ENCODE measurements at regions not wholly inside any gene's neighbourhood (a gene's known extent, or its start where the extent isn't known, plus 50 kb on each side); places are given as distances from the start of the nearest gene placed in this dataset.

- DNase-seq: no peak
- Mint-ChIP-seq H3K27ac (no peak overlapping the region), H3K4me3 (no peak overlapping the region), H3K9me3 (peaks cover 12% of the 10 kb centered on the region), H3K36me3 (ENCODE audit: low read depth) (peaks cover 4% of the 10 kb centered on the region), H3K27me3 (ENCODE audit: low read depth, poor library complexity) (no peaks in the 10 kb centered on the region), H3K4me1 (peaks cover 64% of the 10 kb centered on the region)
- TF ChIP-seq CTCF (IDR thresholded peaks at IDR 0.05): no peak
These were observed 60.2 kb downstream of the CALML3 start for GRCh38 chr10:5584895-5585516.

- Mint-ChIP-seq H3K4me3 (no peak overlapping the region), H3K27me3 (ENCODE audit: low read depth, poor library complexity) (no peaks in the 10 kb centered on the region), H3K27ac (no peak overlapping the region), H3K4me1 (peaks cover 71% of the 10 kb centered on the region), H3K36me3 (ENCODE audit: low read depth) (peaks cover under 1% of the 10 kb centered on the region), H3K9me3 (peaks cover 9% of the 10 kb centered on the region)
- no peak for TF ChIP-seq CTCF (IDR thresholded peaks at IDR 0.05)
- DNase-seq: no peak
These were observed 60.9 kb downstream of the CALML3 start for GRCh38 chr10:5585517-5586206.

- H3K4me3 Mint-ChIP-seq: no peak overlapping the region
- peaks cover 87% of the 10 kb centered on the region for H3K4me1 Mint-ChIP-seq
- no peak overlapping the region for H3K27ac Mint-ChIP-seq
These were observed 62.7 kb downstream of the CALML3 start for GRCh38 chr10:5587151-5588079.

GRCh38 chr10:5588080-5588453 is 63.3 kb downstream of the CALML3 start:
- Mint-ChIP-seq H3K4me3 (no peak overlapping the region), H3K9me3 (no peaks in the 10 kb centered on the region), H3K36me3 (ENCODE audit: low read depth) (no peaks in the 10 kb centered on the region), H3K27me3 (ENCODE audit: low read depth, poor library complexity) (peaks cover 5% of the 10 kb centered on the region), H3K4me1 (peaks cover 86% of the 10 kb centered on the region), H3K27ac (no peak overlapping the region)
- TF ChIP-seq CTCF (IDR thresholded peaks at IDR 0.05): no peak
- no peak for DNase-seq

More at GRCh38 chr10:5587151-5588079, 62.7 kb downstream of the CALML3 start:
- peaks cover 5% of the 10 kb centered on the region for H3K27me3 Mint-ChIP-seq (ENCODE audit: low read depth, poor library complexity)
- TF ChIP-seq CTCF (IDR thresholded peaks at IDR 0.05): no peak
- H3K9me3 Mint-ChIP-seq: no peaks in the 10 kb centered on the region
- no peak for DNase-seq
- no peaks in the 10 kb centered on the region for H3K36me3 Mint-ChIP-seq (ENCODE audit: low read depth)

- no peak for TF ChIP-seq CTCF (IDR thresholded peaks at IDR 0.05)
- H3K4me1 Mint-ChIP-seq: peaks cover 86% of the 10 kb centered on the region
- H3K27ac Mint-ChIP-seq: no peak overlapping the region
- H3K9me3 Mint-ChIP-seq: no peaks in the 10 kb centered on the region
- no peaks in the 10 kb centered on the region for H3K36me3 Mint-ChIP-seq (ENCODE audit: low read depth)
- no peak for DNase-seq
- peaks cover 5% of the 10 kb centered on the region for H3K27me3 Mint-ChIP-seq (ENCODE audit: low read depth, poor library complexity)
- H3K4me3 Mint-ChIP-seq: peak overlapping the region; percentile 11
These were observed 63.8 kb downstream of the CALML3 start for GRCh38 chr10:5588603-5589002.

All from nephron progenitor cell (in vitro differentiated cells).